Neural cell (in vitro differentiated cells): ENCODE measurements at regions not wholly inside any gene's neighbourhood (a gene's known extent, or its start where the extent isn't known, plus 50 kb on each side); places are given as distances from the start of the nearest gene placed in this dataset.

Experiments used
- H2AFZ ChIP-seq: fragments of 200-600, 300-800 bp; sonication (generic), shearing (Covaris generic); 2 replicates; pipeline ENCODE4 v1.6.0; 2014; ENCODE audit warnings: low read depth, mild to moderate bottlenecking, antibody characterized with exemption, low read length, moderate library complexity
- H3F3A ChIP-seq: fragments of 200-600 bp; shearing (Covaris generic); 2 replicates; pipeline ENCODE4 v1.6.1; 2016; ENCODE audit warnings: mild to moderate bottlenecking, moderate library complexity, mixed read lengths, antibody characterized with exemption, low read length; ENCODE audit not compliant: insufficient read depth, poor library complexity, severe bottlenecking
- H3K27ac ChIP-seq: fragments of 200-600, 300-800 bp; sonication (generic), shearing (Covaris generic); 2 replicates; pipeline ENCODE4 v1.5.1; 2014; ENCODE audit warnings: mild to moderate bottlenecking, low read length, moderate library complexity
- H3K27me3 ChIP-seq: fragments of 300-800, 200-600 bp; sonication (generic), shearing (Covaris generic); 2 replicates; pipeline ENCODE4 v1.6.0; 2014; ENCODE audit warnings: mild to moderate bottlenecking, low read depth, low read length, moderate library complexity; ENCODE audit not compliant: insufficient read depth
- H3K36me3 ChIP-seq: fragments of 300-800, 200-600 bp; sonication (generic), shearing (Covaris generic); 2 replicates; pipeline ENCODE4 v1.5.1; 2014; ENCODE audit warnings: mild to moderate bottlenecking, antibody characterized with exemption, low read length, moderate library complexity; ENCODE audit not compliant: insufficient read depth
- H3K4me2 ChIP-seq: fragments of 300-800, 200-600 bp; sonication (generic), shearing (Covaris generic); 2 replicates; pipeline ENCODE4 v1.6.0; 2014; ENCODE audit warnings: mild to moderate bottlenecking, low read length
- H3K4me3 ChIP-seq: fragments of 300-800, 200-600 bp; sonication (generic), shearing (Covaris generic); 2 replicates; pipeline ENCODE4 v1.5.1; 2014; ENCODE audit warnings: mild to moderate bottlenecking, low read length, moderate library complexity
- H3K79me2 ChIP-seq: fragments of 200-600 bp; shearing (Covaris generic); replicated peaks from 2 replicates; pipeline ENCODE4 v1.6.0; 2014; ENCODE audit warnings: mild to moderate bottlenecking, low read length, moderate library complexity; ENCODE audit not compliant: insufficient read depth
- H3K9ac ChIP-seq: fragments of 300-800, 200-600 bp; sonication (generic), shearing (Covaris generic); 2 replicates; pipeline ENCODE4 v1.6.1; 2016; ENCODE audit warnings: mild to moderate bottlenecking, low read length, mixed read lengths
- H3K9me2 ChIP-seq: fragments of 200-600 bp; shearing (Covaris generic); 2 replicates; pipeline ENCODE4 v1.6.1; 2016; ENCODE audit warnings: mild to moderate bottlenecking, low read length, mixed read lengths; ENCODE audit not compliant: insufficient read depth
- H3K9me3 ChIP-seq: fragments of 200-600, 300-800 bp; sonication (generic), shearing (Covaris generic); 2 replicates; pipeline ENCODE4 v1.6.1; 2016; ENCODE audit warnings: mild to moderate bottlenecking, mixed run types, low read length, moderate library complexity, mixed read lengths
- H4K20me1 ChIP-seq: fragments of 200-600 bp; shearing (Covaris generic); 2 replicates; pipeline ENCODE4 v1.6.1; 2016; ENCODE audit warnings: mild to moderate bottlenecking, mixed run types; ENCODE audit not compliant: insufficient read depth
- EP300 ChIP-seq: fragments of 450-650 bp; conservative IDR thresholded peaks from 2 replicates; pipeline ENCODE4 v1.6.1; 2014; ENCODE audit warnings: antibody characterized with exemption, mild to moderate bottlenecking, moderate library complexity; ENCODE audit not compliant: poor library complexity, severe bottlenecking
- EZH2 ChIP-seq: fragments of 200-600, 300-800 bp; shearing (Covaris generic), sonication (generic); IDR thresholded peaks from 2 replicates; pipeline ENCODE4 v1.6.1; 2014; ENCODE audit warnings: antibody characterized with exemption, low read length, borderline replicate concordance, mild to moderate bottlenecking; ENCODE audit not compliant: insufficient read depth, poor library complexity, severe bottlenecking
- MXI1 ChIP-seq: fragments of 450-650 bp; conservative IDR thresholded peaks from 2 replicates; pipeline ENCODE4 v1.6.1; 2014; ENCODE audit warnings: antibody characterized with exemption, mild to moderate bottlenecking; ENCODE audit not compliant: poor library complexity, severe bottlenecking
- RAD21 ChIP-seq: fragments of 450-650 bp; conservative IDR thresholded peaks from 2 replicates; pipeline ENCODE4 v1.6.1; 2014; ENCODE audit warnings: antibody characterized with exemption, mild to moderate bottlenecking, moderate library complexity
- SMC3 ChIP-seq: fragments of 450-650 bp; conservative IDR thresholded peaks from 2 replicates; pipeline ENCODE4 v1.6.1; 2014; ENCODE audit warnings: antibody characterized with exemption, mild to moderate bottlenecking, moderate library complexity; ENCODE audit not compliant: poor library complexity
- TAF1 ChIP-seq: IDR thresholded peaks from 2 replicates; pipeline ENCODE4 v1.6.1; 2012; ENCODE audit warnings: low read depth
- TF ChIP-seq, protein P1 (sequence below): IDR thresholded peaks from 2 replicates; pipeline ENCODE4 v1.6.1; 2012; ENCODE audit warnings: borderline replicate concordance
- TF ChIP-seq, protein P2 (sequence below): fragments of 450-650 bp; IDR thresholded peaks from 2 replicates; pipeline ENCODE4 v1.5.1; 2014; ENCODE audit warnings: antibody characterized with exemption, mild to moderate bottlenecking, moderate library complexity; ENCODE audit not compliant: poor library complexity, severe bottlenecking

DNA sequence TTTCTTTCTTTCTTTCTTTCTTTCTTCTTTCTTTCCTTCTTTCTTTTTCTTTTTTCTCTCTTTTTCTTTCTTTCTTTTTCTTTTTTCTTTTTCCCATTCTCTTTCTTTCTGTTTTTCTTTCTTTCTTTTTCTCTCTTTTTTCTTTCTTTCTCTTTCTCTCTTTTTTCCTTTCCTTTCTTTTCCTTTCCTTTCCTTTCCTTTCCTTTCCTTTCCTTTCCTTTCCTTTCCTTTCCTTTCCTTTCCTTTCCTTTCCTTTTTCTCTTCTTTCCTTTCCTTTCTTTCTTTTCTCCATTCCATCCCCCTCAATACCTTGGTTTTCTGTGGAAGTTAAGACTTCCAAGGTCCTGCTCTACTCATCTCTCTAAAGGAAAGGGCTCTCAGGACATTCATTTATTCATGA, 102.8 kb upstream of the CLNK start:
- Histone ChIP-seq H2AFZ (no peak overlapping the region), H4K20me1 (no peaks in the 10 kb centered on the region), H3K79me2 (no peaks in the 10 kb centered on the region), H3K9me3 (no peaks in the 10 kb centered on the region), H3K4me2 (no peak overlapping the region), H3K9me2 (no peaks in the 10 kb centered on the region), H3K36me3 (no peaks in the 10 kb centered on the region), H3K27me3 (no peaks in the 10 kb centered on the region), H3K4me3 (no peak overlapping the region), H3F3A (no peaks in the 10 kb centered on the region), H3K27ac (no peak overlapping the region), H3K9ac (no peak overlapping the region)
- TF ChIP-seq RAD21 (no peak), TAF1 (no peak), EZH2 (no peak), SMC3 (no peak)
- TF ChIP-seq, protein P1, sequence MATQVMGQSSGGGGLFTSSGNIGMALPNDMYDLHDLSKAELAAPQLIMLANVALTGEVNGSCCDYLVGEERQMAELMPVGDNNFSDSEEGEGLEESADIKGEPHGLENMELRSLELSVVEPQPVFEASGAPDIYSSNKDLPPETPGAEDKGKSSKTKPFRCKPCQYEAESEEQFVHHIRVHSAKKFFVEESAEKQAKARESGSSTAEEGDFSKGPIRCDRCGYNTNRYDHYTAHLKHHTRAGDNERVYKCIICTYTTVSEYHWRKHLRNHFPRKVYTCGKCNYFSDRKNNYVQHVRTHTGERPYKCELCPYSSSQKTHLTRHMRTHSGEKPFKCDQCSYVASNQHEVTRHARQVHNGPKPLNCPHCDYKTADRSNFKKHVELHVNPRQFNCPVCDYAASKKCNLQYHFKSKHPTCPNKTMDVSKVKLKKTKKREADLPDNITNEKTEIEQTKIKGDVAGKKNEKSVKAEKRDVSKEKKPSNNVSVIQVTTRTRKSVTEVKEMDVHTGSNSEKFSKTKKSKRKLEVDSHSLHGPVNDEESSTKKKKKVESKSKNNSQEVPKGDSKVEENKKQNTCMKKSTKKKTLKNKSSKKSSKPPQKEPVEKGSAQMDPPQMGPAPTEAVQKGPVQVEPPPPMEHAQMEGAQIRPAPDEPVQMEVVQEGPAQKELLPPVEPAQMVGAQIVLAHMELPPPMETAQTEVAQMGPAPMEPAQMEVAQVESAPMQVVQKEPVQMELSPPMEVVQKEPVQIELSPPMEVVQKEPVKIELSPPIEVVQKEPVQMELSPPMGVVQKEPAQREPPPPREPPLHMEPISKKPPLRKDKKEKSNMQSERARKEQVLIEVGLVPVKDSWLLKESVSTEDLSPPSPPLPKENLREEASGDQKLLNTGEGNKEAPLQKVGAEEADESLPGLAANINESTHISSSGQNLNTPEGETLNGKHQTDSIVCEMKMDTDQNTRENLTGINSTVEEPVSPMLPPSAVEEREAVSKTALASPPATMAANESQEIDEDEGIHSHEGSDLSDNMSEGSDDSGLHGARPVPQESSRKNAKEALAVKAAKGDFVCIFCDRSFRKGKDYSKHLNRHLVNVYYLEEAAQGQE: no peak
- TF ChIP-seq, protein P2, sequence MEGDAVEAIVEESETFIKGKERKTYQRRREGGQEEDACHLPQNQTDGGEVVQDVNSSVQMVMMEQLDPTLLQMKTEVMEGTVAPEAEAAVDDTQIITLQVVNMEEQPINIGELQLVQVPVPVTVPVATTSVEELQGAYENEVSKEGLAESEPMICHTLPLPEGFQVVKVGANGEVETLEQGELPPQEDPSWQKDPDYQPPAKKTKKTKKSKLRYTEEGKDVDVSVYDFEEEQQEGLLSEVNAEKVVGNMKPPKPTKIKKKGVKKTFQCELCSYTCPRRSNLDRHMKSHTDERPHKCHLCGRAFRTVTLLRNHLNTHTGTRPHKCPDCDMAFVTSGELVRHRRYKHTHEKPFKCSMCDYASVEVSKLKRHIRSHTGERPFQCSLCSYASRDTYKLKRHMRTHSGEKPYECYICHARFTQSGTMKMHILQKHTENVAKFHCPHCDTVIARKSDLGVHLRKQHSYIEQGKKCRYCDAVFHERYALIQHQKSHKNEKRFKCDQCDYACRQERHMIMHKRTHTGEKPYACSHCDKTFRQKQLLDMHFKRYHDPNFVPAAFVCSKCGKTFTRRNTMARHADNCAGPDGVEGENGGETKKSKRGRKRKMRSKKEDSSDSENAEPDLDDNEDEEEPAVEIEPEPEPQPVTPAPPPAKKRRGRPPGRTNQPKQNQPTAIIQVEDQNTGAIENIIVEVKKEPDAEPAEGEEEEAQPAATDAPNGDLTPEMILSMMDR: no peak

DNA sequence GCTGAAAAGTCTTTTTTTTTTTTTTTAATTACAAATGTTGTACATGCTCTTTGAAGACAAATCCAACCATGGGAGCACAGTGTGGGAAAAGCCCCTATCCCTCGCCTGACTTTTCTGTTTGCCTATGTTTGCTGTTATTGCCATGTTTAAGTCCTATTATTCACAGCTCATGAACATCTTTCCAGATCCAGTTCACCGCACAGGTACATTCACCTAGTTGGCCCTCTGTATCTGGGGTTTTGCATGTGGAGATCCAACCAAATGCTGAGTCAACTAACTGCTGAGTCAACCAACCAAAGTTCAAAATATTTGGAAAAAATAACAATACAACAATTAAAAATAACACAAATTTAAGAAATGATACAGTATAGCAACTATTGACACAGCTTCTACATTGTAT, 100.1 kb upstream of the CLNK start:
- Histone ChIP-seq H3K9ac (no peak overlapping the region), H3K27ac (no peak overlapping the region), H3K27me3 (no peaks in the 10 kb centered on the region), H4K20me1 (no peaks in the 10 kb centered on the region), H3K9me2 (no peaks in the 10 kb centered on the region), H2AFZ (no peak overlapping the region), H3K4me3 (no peak overlapping the region), H3K9me3 (no peaks in the 10 kb centered on the region), H3K36me3 (no peaks in the 10 kb centered on the region), H3F3A (no peaks in the 10 kb centered on the region), H3K4me2 (no peak overlapping the region), H3K79me2 (no peaks in the 10 kb centered on the region)
- TF ChIP-seq EZH2 (no peak), SMC3 (no peak), TAF1 (no peak), EP300 (no peak), MXI1 (no peak)
- TF ChIP-seq, protein P2: no peak
